ACC112 (cell line): ENCODE measurements at regions not wholly inside any gene's neighbourhood (a gene's known extent, or its start where the extent isn't known, plus 50 kb on each side); places are given as distances from the start of the nearest gene placed in this dataset.

Source experiments
- H2AFZ ChIP-seq: fragments of 200-600 bp; sonication (generic); one replicate; pipeline ENCODE4 v1.6.0; 2017; ENCODE audit warnings: antibody characterized with exemption, low read length; ENCODE audit not compliant: unreplicated experiment
- H3K27ac ChIP-seq: fragments of 200-600 bp; sonication (generic); 2 replicates; pipeline ENCODE4 v1.5.1; 2014; ENCODE audit warnings: low read depth, mild to moderate bottlenecking, antibody characterized with exemption, low read length, moderate library complexity
- H3K27me3 ChIP-seq: fragments of 200-600 bp; sonication (generic); 2 replicates; pipeline ENCODE4 v1.6.1; 2014; ENCODE audit warnings: mild to moderate bottlenecking, antibody characterized with exemption, low read length, moderate library complexity, mixed read lengths; ENCODE audit not compliant: insufficient read depth
- H3K36me3 ChIP-seq: fragments of 200-600 bp; sonication (generic); 2 replicates; pipeline ENCODE4 v1.6.1; 2016; ENCODE audit warnings: mild to moderate bottlenecking, antibody characterized with exemption, low read length, moderate library complexity, mixed read lengths; ENCODE audit not compliant: insufficient read depth
- H3K4me1 ChIP-seq: fragments of 200-600 bp; sonication (generic); one replicate; pipeline ENCODE4 v1.6.1; 2016; ENCODE audit warnings: low read length, mixed read lengths; ENCODE audit not compliant: insufficient read depth, unreplicated experiment, control insufficient read depth
- H3K4me3 ChIP-seq: fragments of 200-600 bp; sonication (generic); 2 replicates; pipeline ENCODE4 v1.5.1; 2014; ENCODE audit warnings: mild to moderate bottlenecking, low read depth, low read length
- H3K79me2 ChIP-seq: fragments of 200-600 bp; sonication (generic); one replicate; pipeline ENCODE4 v1.6.0; 2016; ENCODE audit warnings: low read length; ENCODE audit not compliant: control insufficient read depth, unreplicated experiment, insufficient read depth

DNA sequence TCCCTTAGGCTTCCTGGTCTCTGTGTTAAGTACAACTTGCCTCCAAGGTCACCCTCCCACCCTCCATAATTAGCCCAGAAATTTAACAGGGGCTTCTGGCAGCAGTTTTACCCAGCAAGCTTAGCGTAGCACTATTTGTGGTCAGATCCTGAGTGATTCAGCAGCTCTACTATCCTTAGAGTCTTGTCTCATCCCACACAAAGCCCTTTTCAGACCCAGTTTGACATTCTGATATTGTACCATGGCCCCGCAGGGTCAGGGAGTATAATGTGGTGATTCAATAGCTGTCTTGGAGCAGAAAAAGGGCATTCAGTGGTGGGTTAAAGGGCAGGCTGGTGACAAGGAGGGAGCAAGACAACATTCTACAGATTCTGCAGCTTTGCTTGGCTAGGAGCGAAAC is 153.8 kb upstream of the DDHD1 start:
- Histone ChIP-seq H2AFZ (no peak overlapping the region), H3K4me3 (peak overlapping the region; percentile 82), H3K27ac (no peak overlapping the region)

DNA sequence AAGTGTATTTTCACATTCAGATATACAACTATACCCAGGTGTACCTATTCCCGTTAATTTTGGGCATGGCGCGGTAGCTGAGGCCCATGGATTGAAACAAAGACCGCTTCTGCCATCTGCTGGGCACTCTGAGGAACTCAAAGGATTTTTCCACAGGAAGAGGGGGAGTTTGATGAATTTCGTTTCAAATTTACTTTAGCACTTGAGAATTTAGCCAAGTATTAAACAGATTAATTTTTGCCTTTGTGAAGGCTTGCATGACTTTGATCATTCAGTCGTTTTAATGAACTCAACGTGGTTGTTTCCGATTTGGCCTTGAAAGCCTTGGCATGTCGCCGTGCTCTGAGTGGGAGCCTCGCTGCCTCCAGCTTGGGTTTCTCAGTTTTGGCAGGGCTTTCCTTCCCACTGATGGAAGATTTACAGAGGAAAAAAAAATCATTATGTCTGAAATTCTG is 153.2 kb upstream of the DDHD1 start:
- no peak overlapping the region for H3K27ac ChIP-seq
- H3K36me3 ChIP-seq: no peaks in the 10 kb centered on the region
- H3K27me3 ChIP-seq: no peaks in the 10 kb centered on the region
- no peaks in the 10 kb centered on the region for H3K79me2 ChIP-seq
- peak overlapping the region; percentile 50 for H2AFZ ChIP-seq
- peaks cover 5% of the 10 kb centered on the region for H3K4me1 ChIP-seq
- peak overlapping the region; percentile 82 for H3K4me3 ChIP-seq

More for the DNA sequence above, 153.8 kb upstream of the DDHD1 start:
- H3K36me3 ChIP-seq: no peaks in the 10 kb centered on the region
- no peaks in the 10 kb centered on the region for H3K79me2 ChIP-seq
- H3K27me3 ChIP-seq: no peaks in the 10 kb centered on the region
- H3K4me1 ChIP-seq: peaks cover 5% of the 10 kb centered on the region

GRCh38 chr14:53304726-53305381 is 151.7 kb upstream of the DDHD1 start:
- Histone ChIP-seq H3K27ac (no peak overlapping the region), H3K4me1 (peaks cover 5% of the 10 kb centered on the region), H3K4me3 (no peak overlapping the region), H3K79me2 (no peaks in the 10 kb centered on the region), H3K36me3 (no peaks in the 10 kb centered on the region), H3K27me3 (no peaks in the 10 kb centered on the region), H2AFZ (no peak overlapping the region)

- Histone ChIP-seq H3K4me1 (no peaks in the 10 kb centered on the region), H2AFZ (no peak overlapping the region), H3K79me2 (no peaks in the 10 kb centered on the region), H3K4me3 (no peak overlapping the region), H3K27ac (no peak overlapping the region), H3K27me3 (no peaks in the 10 kb centered on the region), H3K36me3 (no peaks in the 10 kb centered on the region)
Measured at GRCh38 chr14:53295985-53296582, 143.0 kb upstream of the DDHD1 start.

GRCh38 chr14:53295372-53295771 is 142.2 kb upstream of the DDHD1 start:
- Histone ChIP-seq H2AFZ (no peak overlapping the region), H3K4me3 (no peak overlapping the region), H3K27ac (no peak overlapping the region), H3K4me1 (no peaks in the 10 kb centered on the region), H3K27me3 (no peaks in the 10 kb centered on the region), H3K79me2 (no peaks in the 10 kb centered on the region), H3K36me3 (no peaks in the 10 kb centered on the region)

GRCh38 chr14:53286301-53286700 is 133.2 kb upstream of the DDHD1 start:
- Histone ChIP-seq H3K79me2 (no peaks in the 10 kb centered on the region), H3K4me1 (no peaks in the 10 kb centered on the region), H2AFZ (no peak overlapping the region), H3K27me3 (no peaks in the 10 kb centered on the region), H3K36me3 (no peaks in the 10 kb centered on the region), H3K27ac (no peak overlapping the region), H3K4me3 (no peak overlapping the region)

GRCh38 chr14:53285821-53286220 is 132.7 kb upstream of the DDHD1 start:
- H3K36me3 ChIP-seq: no peaks in the 10 kb centered on the region
- no peak overlapping the region for H3K4me3 ChIP-seq
- H2AFZ ChIP-seq: no peak overlapping the region
- no peaks in the 10 kb centered on the region for H3K79me2 ChIP-seq
- no peaks in the 10 kb centered on the region for H3K4me1 ChIP-seq
- no peak overlapping the region for H3K27ac ChIP-seq
- H3K27me3 ChIP-seq: no peaks in the 10 kb centered on the region

DNA sequence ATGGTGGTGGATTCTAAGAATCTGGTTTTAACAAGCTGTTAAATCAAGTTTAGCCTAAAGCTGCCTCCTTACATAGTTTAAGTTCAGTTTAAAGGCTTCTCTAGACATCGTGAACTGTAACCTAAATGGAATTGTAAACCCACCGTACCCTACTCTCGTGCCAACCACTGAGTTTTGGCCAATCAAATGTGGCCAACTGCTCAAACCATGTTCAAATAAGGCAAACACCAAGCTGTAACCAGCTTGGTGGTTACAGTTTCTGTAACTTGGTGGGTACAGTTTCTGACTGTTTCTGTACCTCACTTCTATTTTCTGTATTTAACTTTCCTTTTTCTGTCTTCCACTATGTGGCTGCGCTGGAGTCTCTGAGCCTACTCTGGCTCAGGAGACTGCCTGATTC is 131.9 kb upstream of the DDHD1 start:
- H2AFZ ChIP-seq: no peak overlapping the region

GRCh38 chr14:53278602-53279506 is 125.7 kb upstream of the DDHD1 start:
- Histone ChIP-seq H2AFZ (no peak overlapping the region), H3K36me3 (no peaks in the 10 kb centered on the region), H3K4me1 (no peaks in the 10 kb centered on the region), H3K4me3 (no peak overlapping the region), H3K27me3 (no peaks in the 10 kb centered on the region), H3K79me2 (no peaks in the 10 kb centered on the region), H3K27ac (no peak overlapping the region)

More for the DNA sequence above, 131.9 kb upstream of the DDHD1 start:
- Histone ChIP-seq H3K79me2 (no peaks in the 10 kb centered on the region), H3K27ac (no peak overlapping the region), H3K36me3 (no peaks in the 10 kb centered on the region), H3K27me3 (no peaks in the 10 kb centered on the region), H3K4me3 (no peak overlapping the region), H3K4me1 (no peaks in the 10 kb centered on the region)

DNA sequence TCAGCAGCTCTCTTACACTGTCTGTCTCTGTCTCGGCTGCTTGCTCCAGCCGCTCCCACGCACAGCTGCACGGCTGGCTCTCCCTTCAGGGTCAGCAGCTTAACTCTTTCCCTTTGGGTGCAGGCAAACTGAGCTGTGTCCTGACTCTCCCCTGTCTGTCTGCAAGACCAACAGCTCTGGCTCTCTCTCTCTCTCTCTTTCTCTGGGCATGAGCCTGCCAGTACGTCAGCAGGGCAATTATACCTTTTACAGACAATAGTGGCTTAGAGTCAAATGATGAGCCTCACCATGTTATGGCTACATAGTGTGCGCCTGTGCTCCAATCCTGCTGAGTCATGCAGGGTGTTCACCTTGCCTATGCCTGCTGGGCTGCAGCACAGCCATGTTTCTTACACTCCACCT is 120.5 kb upstream of the DDHD1 start:
- Histone ChIP-seq H3K4me3 (no peak overlapping the region), H3K27me3 (no peaks in the 10 kb centered on the region), H3K27ac (no peak overlapping the region), H2AFZ (no peak overlapping the region), H3K79me2 (no peaks in the 10 kb centered on the region), H3K36me3 (no peaks in the 10 kb centered on the region), H3K4me1 (no peaks in the 10 kb centered on the region)
